ENCODE measurements at regions not wholly inside any gene's neighbourhood (a gene's known extent, or its start where the extent isn't known, plus 50 kb on each side); places are given as distances from the start of the nearest gene placed in this dataset.
"Not testable (repeated sequence)": the region's sequence is repeated elsewhere in the genome, so short reads cannot be mapped to it uniquely, and the experiment has no call there.

DNA sequence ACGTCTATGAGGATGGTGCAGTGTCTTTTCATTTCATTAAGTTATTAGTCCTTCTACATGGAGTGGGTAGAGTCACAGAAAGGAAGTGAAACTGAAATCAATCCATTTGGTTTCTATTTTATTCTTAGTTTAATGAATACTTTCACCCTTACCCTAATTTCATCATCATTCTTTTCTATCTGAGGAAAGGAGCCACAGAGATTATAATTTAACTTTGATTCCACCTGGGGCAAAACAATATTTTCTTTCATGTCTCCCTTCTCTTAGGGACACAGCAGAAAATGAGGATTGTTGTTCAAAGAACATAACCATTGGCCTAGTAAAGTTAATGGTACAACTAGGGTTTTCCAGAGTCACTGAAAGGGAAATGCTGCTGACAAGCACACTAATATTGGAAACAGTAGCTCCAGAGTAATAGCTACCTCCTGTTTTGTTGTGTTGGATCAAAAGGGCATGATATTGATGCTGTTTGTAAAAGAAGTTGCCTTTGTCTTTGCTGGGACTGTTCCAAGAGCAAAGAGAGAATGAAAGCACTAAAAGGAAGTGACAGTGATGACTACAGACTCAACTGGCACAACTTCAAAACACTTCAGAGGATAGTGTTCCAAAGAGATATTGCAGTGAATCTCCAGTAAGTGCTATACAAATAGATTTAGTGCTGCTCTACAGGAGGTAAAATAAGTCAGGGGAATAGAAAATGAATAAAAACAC lies 247.1 kb upstream of the PITX2 start:
- DNase-seq (no peak), ATAC-seq (no peak)
- ChIA-PET CTCF (no interaction called here), POLR2A (no interaction called here)
- H3K4me1 Mint-ChIP-seq = no peaks in the 10 kb centered on the region
- H3K9me3 Mint-ChIP-seq (ENCODE audit: low read depth) = peaks cover 2% of the 10 kb centered on the region
- H3K4me3 Mint-ChIP-seq = no peak overlapping the region
- H3K27me3 Mint-ChIP-seq = no peaks in the 10 kb centered on the region
- H3K36me3 Mint-ChIP-seq (ENCODE audit: low read depth) = no peaks in the 10 kb centered on the region
- no peak overlapping the region for H3K27ac Mint-ChIP-seq
- intact Hi-C loops (cut with DNase I, micrococcal nuclease) = no loop called here

GRCh38 chr4:110876214-110876613 lies 253.3 kb upstream of the PITX2 start:
- H3K36me3 Mint-ChIP-seq (ENCODE audit: low read depth); H3K27me3 Mint-ChIP-seq; CTCF ChIA-PET; H3K4me3 Mint-ChIP-seq; H3K27ac Mint-ChIP-seq; DNase-seq; H3K4me1 Mint-ChIP-seq; H3K9me3 Mint-ChIP-seq (ENCODE audit: low read depth); ATAC-seq; POLR2A ChIA-PET; intact Hi-C loops (cut with DNase I, micrococcal nuclease): not testable (repeated sequence)

- CTCF ChIA-PET = interaction anchor here (0.6 kb wide), 1 partner anchor 705 kb away, joined by 3 read pairs; no protein-coding TSS in a partner anchor
- intact Hi-C loops (cut with DNase I, micrococcal nuclease) = no loop called here
- peaks cover 2% of the 10 kb centered on the region for H3K9me3 Mint-ChIP-seq (ENCODE audit: low read depth)
- no peak overlapping the region for H3K4me3 Mint-ChIP-seq
- no peaks in the 10 kb centered on the region for H3K4me1 Mint-ChIP-seq
- peaks cover 2% of the 10 kb centered on the region for H3K27me3 Mint-ChIP-seq
- H3K27ac Mint-ChIP-seq = no peak overlapping the region
- DNase-seq = no peak
- ATAC-seq = no peak
- H3K36me3 Mint-ChIP-seq (ENCODE audit: low read depth) = no peaks in the 10 kb centered on the region
- POLR2A ChIA-PET = no interaction called here
These were observed 254.0 kb upstream of the PITX2 start for GRCh38 chr4:110876866-110877265.

GRCh38 chr4:110877778-110878370 lies 255.0 kb upstream of the PITX2 start:
- Mint-ChIP-seq H3K4me3 (no peak overlapping the region), H3K9me3 (ENCODE audit: low read depth) (peaks cover 2% of the 10 kb centered on the region), H3K4me1 (no peaks in the 10 kb centered on the region), H3K27ac (no peak overlapping the region), H3K36me3 (ENCODE audit: low read depth) (no peaks in the 10 kb centered on the region), H3K27me3 (peaks cover 2% of the 10 kb centered on the region)
- ChIA-PET CTCF (interaction anchor here (0.8 to 1.0 kb wide), 2 partner anchors 10 to 44 kb away, joined by 3 read pairs; no protein-coding TSS in a partner anchor), POLR2A (no interaction called here)
- ATAC-seq (no peak), DNase-seq (no peak)
- intact Hi-C loops (cut with DNase I, micrococcal nuclease) = no loop called here

GRCh38 chr4:110878413-110878812 lies 255.5 kb upstream of the PITX2 start:
- no peak overlapping the region for H3K4me3 Mint-ChIP-seq
- no peaks in the 10 kb centered on the region for H3K36me3 Mint-ChIP-seq (ENCODE audit: low read depth)
- peaks cover 2% of the 10 kb centered on the region for H3K27me3 Mint-ChIP-seq
- H3K4me1 Mint-ChIP-seq = no peaks in the 10 kb centered on the region
- intact Hi-C loops (cut with DNase I, micrococcal nuclease) = no loop called here
- H3K27ac Mint-ChIP-seq = no peak overlapping the region
- CTCF ChIA-PET = interaction anchor here (0.8 to 1.0 kb wide), 2 partner anchors 10 to 44 kb away, joined by 3 read pairs; no protein-coding TSS in a partner anchor
- DNase-seq (no peak), ATAC-seq (no peak)
- peaks cover 2% of the 10 kb centered on the region for H3K9me3 Mint-ChIP-seq (ENCODE audit: low read depth)
- POLR2A ChIA-PET = no interaction called here

DNA sequence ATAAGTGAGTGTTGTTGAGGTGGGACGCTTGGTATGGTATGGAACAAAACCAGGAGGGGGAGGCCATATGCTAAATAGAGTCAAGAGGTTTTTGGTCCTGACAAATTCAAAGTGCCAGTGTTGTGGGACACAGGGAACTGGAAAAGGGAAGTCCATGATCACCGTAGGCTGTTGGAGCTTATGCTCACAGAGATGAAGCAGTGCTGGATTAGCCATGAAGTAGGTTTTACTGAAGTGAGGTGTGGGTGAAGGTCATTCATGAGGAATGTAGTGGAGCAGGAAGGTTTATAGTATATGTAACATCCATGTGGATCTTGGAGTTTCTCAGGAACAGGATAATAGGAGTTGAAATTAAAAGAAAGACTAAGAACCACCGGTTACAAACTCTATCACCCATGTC lies 256.1 kb upstream of the PITX2 start:
- no peak for DNase-seq
- Mint-ChIP-seq H3K36me3 (ENCODE audit: low read depth) (no peaks in the 10 kb centered on the region), H3K27me3 (peaks cover 2% of the 10 kb centered on the region), H3K27ac (no peak overlapping the region), H3K9me3 (ENCODE audit: low read depth) (peaks cover 2% of the 10 kb centered on the region), H3K4me1 (no peaks in the 10 kb centered on the region), H3K4me3 (no peak overlapping the region)
- CTCF ChIA-PET = no interaction called here
- intact Hi-C loops (cut with DNase I, micrococcal nuclease) = no loop called here
- POLR2A ChIA-PET = no interaction called here
- ATAC-seq = no peak

DNA sequence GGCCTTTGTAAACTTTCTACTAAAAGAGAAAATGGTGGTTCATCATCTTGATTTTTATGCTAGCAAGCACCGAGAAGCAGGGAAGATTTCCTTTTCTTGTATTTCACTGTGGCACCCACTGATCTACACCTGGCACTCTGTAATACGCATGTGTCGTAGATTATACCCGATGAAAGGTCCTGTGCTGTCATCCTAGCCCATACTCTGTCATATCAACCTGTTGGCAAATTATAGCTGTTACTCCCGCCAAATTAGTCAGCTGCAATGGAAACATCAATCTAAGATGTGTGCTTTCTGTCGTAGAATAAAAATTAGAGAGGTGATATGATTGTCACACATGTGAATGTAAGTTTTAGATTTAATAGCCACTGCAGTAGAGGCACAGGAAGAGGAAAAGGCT lies 263.4 kb upstream of the PITX2 start:
- Mint-ChIP-seq H3K27ac (no peak overlapping the region), H3K27me3 (no peaks in the 10 kb centered on the region), H3K36me3 (ENCODE audit: low read depth) (no peaks in the 10 kb centered on the region), H3K4me1 (no peaks in the 10 kb centered on the region), H3K4me3 (no peak overlapping the region), H3K9me3 (ENCODE audit: low read depth) (peaks cover under 1% of the 10 kb centered on the region)
- intact Hi-C loops (cut with DNase I, micrococcal nuclease) = no loop called here
- ChIA-PET POLR2A (no interaction called here), CTCF (no interaction called here)
- ATAC-seq (no peak), DNase-seq (no peak)

DNA sequence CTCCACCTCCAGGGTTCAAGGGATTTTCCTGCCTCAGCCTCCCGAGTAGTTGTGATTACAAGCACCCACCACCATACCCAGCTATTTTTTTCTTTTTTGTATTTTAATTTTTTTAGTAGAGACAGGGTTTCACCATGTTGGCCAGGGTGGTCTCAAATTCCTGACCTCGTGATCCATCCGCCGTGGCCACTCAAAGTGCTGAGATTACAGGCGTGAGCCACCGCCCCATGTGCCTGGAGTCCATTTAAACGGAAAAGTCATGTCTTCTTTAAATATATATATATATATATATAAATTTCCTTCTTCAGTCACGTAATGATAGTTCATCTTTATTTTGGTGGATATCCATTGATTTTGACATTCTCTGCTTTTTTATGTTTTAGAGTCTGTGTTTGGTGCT lies 264.0 kb upstream of the PITX2 start:
- CTCF ChIA-PET = no interaction called here
- no peaks in the 10 kb centered on the region for H3K27me3 Mint-ChIP-seq
- H3K36me3 Mint-ChIP-seq (ENCODE audit: low read depth) = no peaks in the 10 kb centered on the region
- peaks cover 2% of the 10 kb centered on the region for H3K9me3 Mint-ChIP-seq (ENCODE audit: low read depth)
- no peak for ATAC-seq
- no peak overlapping the region for H3K27ac Mint-ChIP-seq
- DNase-seq = no peak
- POLR2A ChIA-PET = no interaction called here
- intact Hi-C loops (cut with DNase I, micrococcal nuclease) = no loop called here
- H3K4me1 Mint-ChIP-seq = no peaks in the 10 kb centered on the region
- no peak overlapping the region for H3K4me3 Mint-ChIP-seq

DNA sequence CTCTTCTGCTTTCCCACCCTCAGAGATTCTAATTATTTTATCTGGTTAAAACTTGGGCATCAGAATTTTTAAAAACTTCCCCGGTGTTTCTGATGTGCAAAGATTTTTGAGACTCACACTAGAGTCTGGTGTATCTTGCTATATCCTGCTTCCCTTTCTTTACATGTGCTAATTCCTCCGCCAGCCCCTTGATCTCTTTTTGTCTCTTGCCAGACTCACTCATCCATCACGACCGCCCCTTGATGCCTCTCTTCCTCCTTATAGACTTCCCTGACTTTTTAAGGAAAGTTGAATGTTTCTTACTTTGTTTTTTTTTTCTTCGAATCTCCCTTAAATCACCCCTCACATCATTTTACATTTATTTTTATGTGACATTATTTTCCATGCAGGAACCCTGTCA lies 274.9 kb upstream of the PITX2 start:
- ATAC-seq = no peak
- no peaks in the 10 kb centered on the region for H3K4me1 Mint-ChIP-seq
- intact Hi-C loops (cut with DNase I, micrococcal nuclease) = no loop called here
- no peaks in the 10 kb centered on the region for H3K9me3 Mint-ChIP-seq (ENCODE audit: low read depth)
- H3K36me3 Mint-ChIP-seq (ENCODE audit: low read depth) = no peaks in the 10 kb centered on the region
- POLR2A ChIA-PET = no interaction called here
- no peak for DNase-seq
- CTCF ChIA-PET = no interaction called here
- peaks cover 5% of the 10 kb centered on the region for H3K27me3 Mint-ChIP-seq
- no peak overlapping the region for H3K4me3 Mint-ChIP-seq
- H3K27ac Mint-ChIP-seq = no peak overlapping the region

- no peak for DNase-seq
- Mint-ChIP-seq H3K27me3 (peaks cover 5% of the 10 kb centered on the region), H3K4me1 (no peaks in the 10 kb centered on the region), H3K27ac (no peak overlapping the region), H3K9me3 (ENCODE audit: low read depth) (no peaks in the 10 kb centered on the region), H3K4me3 (no peak overlapping the region), H3K36me3 (ENCODE audit: low read depth) (no peaks in the 10 kb centered on the region)
- ATAC-seq = no peak
- ChIA-PET POLR2A (no interaction called here), CTCF (no interaction called here)
- intact Hi-C loops (cut with DNase I, micrococcal nuclease) = no loop called here
These were observed 275.4 kb upstream of the PITX2 start for GRCh38 chr4:110898290-110898689.

DNA sequence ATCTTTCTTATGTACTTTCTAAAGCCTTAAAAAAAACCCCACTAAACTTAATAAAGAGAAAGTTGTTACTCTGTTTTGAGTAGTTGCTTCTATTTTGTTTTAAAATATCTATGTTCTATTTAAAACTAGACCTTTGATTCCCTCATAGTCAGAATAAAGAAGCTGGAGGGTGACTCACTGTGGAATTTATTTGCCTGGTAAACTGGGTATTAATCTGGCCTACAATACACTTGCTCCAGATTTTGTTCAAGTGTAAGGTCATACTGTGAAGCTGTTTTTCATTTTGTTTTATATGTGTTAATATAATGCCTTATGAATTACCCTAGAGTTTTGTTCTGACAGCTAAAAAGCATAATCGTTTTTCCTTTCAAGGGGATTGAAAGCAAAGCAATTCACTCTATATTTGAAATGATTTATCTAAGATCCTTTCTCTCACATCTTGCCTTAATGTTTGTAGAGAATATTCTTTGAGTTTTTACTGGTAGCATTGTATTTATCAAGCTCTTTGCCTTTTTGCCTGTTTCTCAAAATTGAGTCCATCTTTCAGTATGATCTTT lies 277.4 kb upstream of the PITX2 start:
- ATAC-seq (no peak), DNase-seq (no peak)
- Mint-ChIP-seq H3K27me3 (peaks cover 5% of the 10 kb centered on the region), H3K36me3 (ENCODE audit: low read depth) (no peaks in the 10 kb centered on the region), H3K27ac (no peak overlapping the region), H3K4me3 (no peak overlapping the region), H3K4me1 (no peaks in the 10 kb centered on the region), H3K9me3 (ENCODE audit: low read depth) (no peaks in the 10 kb centered on the region)
- intact Hi-C loops (cut with DNase I, micrococcal nuclease) = no loop called here
- CTCF ChIA-PET = no interaction called here
- POLR2A ChIA-PET = no interaction called here

DNA sequence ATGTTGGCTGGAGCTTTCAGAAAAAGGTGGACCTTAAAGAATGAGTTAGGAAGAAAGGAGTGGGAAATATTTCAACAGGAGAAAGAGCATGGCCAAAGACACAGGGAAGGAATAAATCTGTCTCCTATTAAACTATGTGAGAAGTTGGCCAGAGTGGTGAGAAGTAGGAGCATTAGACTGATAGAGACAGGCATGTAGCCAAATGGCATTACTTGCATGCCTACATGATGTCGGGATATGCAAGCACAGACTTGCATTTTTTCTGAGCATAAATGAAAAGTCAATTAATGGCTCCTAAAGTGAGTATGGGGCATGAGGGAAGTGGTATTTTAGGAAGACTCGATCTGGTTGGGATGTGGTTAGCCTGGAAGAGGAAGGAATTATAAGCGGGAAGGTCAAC lies 279.6 kb upstream of the PITX2 start:
- Mint-ChIP-seq H3K27me3 (peaks cover 5% of the 10 kb centered on the region), H3K36me3 (ENCODE audit: low read depth) (no peaks in the 10 kb centered on the region), H3K4me1 (no peaks in the 10 kb centered on the region), H3K9me3 (ENCODE audit: low read depth) (no peaks in the 10 kb centered on the region), H3K27ac (no peak overlapping the region), H3K4me3 (no peak overlapping the region)
- intact Hi-C loops (cut with DNase I, micrococcal nuclease) = no loop called here
- POLR2A ChIA-PET = no interaction called here
- ATAC-seq = no peak
- DNase-seq = no peak
- CTCF ChIA-PET = no interaction called here
